ENCODE measurements at regions not wholly inside any gene's neighbourhood (a gene's known extent, or its start where the extent isn't known, plus 50 kb on each side); places are given as distances from the start of the nearest gene placed in this dataset.
"Not testable (repeated sequence)": the region's sequence is repeated elsewhere in the genome, so short reads cannot be mapped to it uniquely, and the experiment has no call there.

- no peak for TF ChIP-seq CTCF (conservative IDR thresholded peaks at IDR 0.05; ENCODE audit: low read depth, low read length)
- DNase-seq (ENCODE audit: low read depth): no peak
- H3K4me3 ChIP-seq (ENCODE audit: low read depth, low read length): no peak overlapping the region
These were observed 306.1 kb upstream of the CYRIA start for GRCh38 chr2:16971722-16972234.

- H3K4me3 ChIP-seq (ENCODE audit: low read depth, low read length); DNase-seq (ENCODE audit: low read depth): not testable (repeated sequence)
These were observed 305.3 kb upstream of the CYRIA start for GRCh38 chr2:16970948-16971347.

GRCh38 chr2:16962505-16962904 is 296.9 kb upstream of the CYRIA start:
- TF ChIP-seq CTCF (conservative IDR thresholded peaks at IDR 0.05; ENCODE audit: low read depth, low read length): no peak
- no peak overlapping the region for H3K4me3 ChIP-seq (ENCODE audit: low read depth, low read length)
- DNase-seq (ENCODE audit: low read depth): no peak

- TF ChIP-seq CTCF (conservative IDR thresholded peaks at IDR 0.05; ENCODE audit: low read depth, low read length): no peak
- no peak for DNase-seq (ENCODE audit: low read depth)
- no peak overlapping the region for H3K4me3 ChIP-seq (ENCODE audit: low read depth, low read length)
These were observed 294.9 kb upstream of the CYRIA start for GRCh38 chr2:16960579-16960978.

- no peak overlapping the region for H3K4me3 ChIP-seq (ENCODE audit: low read depth, low read length)
- TF ChIP-seq CTCF (conservative IDR thresholded peaks at IDR 0.05; ENCODE audit: low read depth, low read length): no peak
- DNase-seq (ENCODE audit: low read depth): no peak
These were observed 292.6 kb upstream of the CYRIA start for GRCh38 chr2:16958266-16958665.

- H3K4me3 ChIP-seq (ENCODE audit: low read depth, low read length): no peak overlapping the region
- no peak for DNase-seq (ENCODE audit: low read depth)
- no peak for TF ChIP-seq CTCF (conservative IDR thresholded peaks at IDR 0.05; ENCODE audit: low read depth, low read length)
These were observed 287.2 kb upstream of the CYRIA start for GRCh38 chr2:16952805-16953204.

GRCh38 chr2:16952368-16952767 is 286.7 kb upstream of the CYRIA start:
- TF ChIP-seq CTCF (conservative IDR thresholded peaks at IDR 0.05; ENCODE audit: low read depth, low read length): no peak
- DNase-seq (ENCODE audit: low read depth): no peak
- H3K4me3 ChIP-seq (ENCODE audit: low read depth, low read length): no peak overlapping the region
